Spleen (tissue), 11 donors: ENCODE measurements at regions not wholly inside any gene's neighbourhood (a gene's known extent, or its start where the extent isn't known, plus 50 kb on each side); places are given as distances from the start of the nearest gene placed in this dataset.

Source experiments
- DNase-seq: peaks from one replicate; pipeline ENCODE4 v3.0.0-alpha.2; 2020
- H3K27ac ChIP-seq, 8 donors: fragments of 200-600 bp; sonication (generic) in 7 of 8; 1 replicate in 4 of 8; 2 replicates in 4 of 8; pipeline versions ENCODE4 v1.5.0 to v1.8.0; 2016 to 2021; ENCODE audit warnings: inconsistent platforms in 4 of 8, mild to moderate bottlenecking in 4 of 8, moderate library complexity in 1 of 8
- H3K27me3 ChIP-seq, 7 donors: fragments of 200-600 bp; sonication (generic) in 6 of 7; replicated peaks in 1 of 7; 1 replicate in 4 of 7; 2 replicates in 3 of 7; pipeline versions ENCODE4 v1.5.0 to v1.8.0; 2016 to 2021; ENCODE audit warnings: inconsistent platforms in 3 of 7, mild to moderate bottlenecking in 1 of 7
- H3K36me3 ChIP-seq, 6 donors: fragments of 200-600 bp; sonication (generic) in 5 of 6; 1 replicate in 4 of 6; 2 replicates in 2 of 6; pipeline versions ENCODE4 v1.5.0 to v1.8.0; 2016 to 2021; ENCODE audit warnings: inconsistent platforms in 2 of 6
- H3K4me1 ChIP-seq, 6 donors: fragments of 200-600 bp; sonication (generic) in 5 of 6; 1 replicate in 3 of 6; 2 replicates in 3 of 6; pipeline versions ENCODE4 v1.5.0 to v1.8.0; 2016 to 2021; ENCODE audit warnings: inconsistent platforms in 3 of 6
- H3K4me3 ChIP-seq, 8 donors: fragments of 200-600 bp; sonication (generic) in 7 of 8; 1 replicate in 4 of 8; 2 replicates in 4 of 8; pipeline versions ENCODE4 v1.5.0 to v1.8.0; 2016 to 2021; ENCODE audit warnings: inconsistent platforms in 4 of 8, mild to moderate bottlenecking in 4 of 8, moderate library complexity in 2 of 8
- H3K9me3 ChIP-seq, 8 donors: fragments of 200-600 bp; sonication (generic) in 7 of 8; 1 replicate in 4 of 8; 2 replicates in 4 of 8; pipeline versions ENCODE4 v1.5.0 to v1.8.0; 2016 to 2021; ENCODE audit warnings: inconsistent platforms in 4 of 8
- CTCF ChIP-seq, 11 experiments: fragments of 200-600 bp in 7 of 11; fragments of 450-650 bp in 4 of 11; sonication (generic) in 4 of 11; IDR thresholded peaks in 8 of 11; conservative IDR thresholded peaks in 3 of 11; 1 replicate in 7 of 11; 2 replicates in 4 of 11; pipeline versions ENCODE4 v1.4.0 to v1.8.0; 2016 to 2021; ENCODE audit warnings: antibody characterized with exemption in 11 of 11, inconsistent platforms in 4 of 11, mild to moderate bottlenecking in 1 of 11
- POLR2A ChIP-seq, 3 donors: fragments of 450-650 bp; IDR thresholded peaks; one replicate each; pipeline ENCODE4 v1.5.1; 2017; ENCODE audit warnings: antibody characterized with exemption in 3 of 3, mild to moderate bottlenecking in 1 of 3
- POLR2AphosphoS5 ChIP-seq, 3 donors: sonication (generic); formaldehyde crosslinking; IDR thresholded peaks; one replicate each; pipeline ENCODE4 v1.5.1; 2017; ENCODE audit warnings: antibody characterized with exemption in 3 of 3
- WGBS, 5 donors: extraction: QIAGEN DNeasy Blood & Tissue Kit in 3 of 5; methylation state at CpG; one replicate each; pipeline versions ENCODE4 v1.1.5 to v1.1.7; 2013 to 2018; 5-methylcytosine and 5-hydroxymethylcytosine counted together
- intact Hi-C: fragments of 100-400 bp; cut with DNase I; formaldehyde crosslinking; loops from one replicate; pipeline ENCODE4 v1.15.0; 2023; ENCODE audit warnings: low total_unique reads
- donor health status: healthy with polysubstance abuse.
- donor health status: DM: no; HTN: no; CAD: no; lungs with moderate emphysema.
- donor health status: DM: no; HTN: no; CAD: no.
- donor health status: Bipolar disorder and iron deficiency.
- donor health status: healthy.
- donor health status: DM: no; HTN: no; CAD: no.
- donor health status: DM: yes; HTN: yes; CAD: no.

GRCh38 chr5:4116834-4117233 lies 521.2 kb downstream of the IRX1 start:
- WGBS, 5 donors, result 66 to 82% (median 75%) methylated on average over 3 of the region's 3 CpGs
- no peaks in the 10 kb centered on the region for H3K4me1 ChIP-seq
- H3K36me3 ChIP-seq, result no peaks in the 10 kb centered on the region
- no peak overlapping the region for H3K27ac ChIP-seq
- TF ChIP-seq CTCF (IDR thresholded peaks at IDR 0.05 in 8 of 11, conservative IDR thresholded peaks at IDR 0.05 in 3 of 11) (no peak), POLR2AphosphoS5 (IDR thresholded peaks at IDR 0.05) (no peak), POLR2A (IDR thresholded peaks at IDR 0.05) (no peak)
- H3K4me3 ChIP-seq, result no peak overlapping the region
- no peak for DNase-seq
- peaks cover 0 to 29% (median 5%) of the 10 kb centered on the region in 8 donors for H3K9me3 ChIP-seq
- H3K27me3 ChIP-seq, result no peaks in the 10 kb centered on the region
- intact Hi-C loops, result no loop called here

- H3K27me3 ChIP-seq, result no peaks in the 10 kb centered on the region
- no peaks in the 10 kb centered on the region for H3K4me1 ChIP-seq
- H3K36me3 ChIP-seq, result no peaks in the 10 kb centered on the region
- TF ChIP-seq CTCF (IDR thresholded peaks at IDR 0.05 in 8 of 11, conservative IDR thresholded peaks at IDR 0.05 in 3 of 11), result no peak
- TF ChIP-seq POLR2A (IDR thresholded peaks at IDR 0.05), result no peak
- TF ChIP-seq POLR2AphosphoS5 (IDR thresholded peaks at IDR 0.05), result no peak
- no peak overlapping the region for H3K4me3 ChIP-seq
- intact Hi-C loops, result no loop called here
- DNase-seq, result no peak
- no peak overlapping the region for H3K27ac ChIP-seq
- peaks cover 0 to 51% (median 13%) of the 10 kb centered on the region in 8 donors for H3K9me3 ChIP-seq
- 27 to 70% (median 36%) methylated on average over 7 of the region's 7 CpGs for WGBS, 5 donors
Observed at GRCh38 chr5:4124221-4124970, 528.8 kb downstream of the IRX1 start.

- WGBS, 5 donors, result 89 to 95% (median 91%) methylated on average over 9 of the region's 9 CpGs
- no peak for DNase-seq
- no peak overlapping the region for H3K27ac ChIP-seq
- no peaks in the 10 kb centered on the region for H3K36me3 ChIP-seq
- peaks cover 0 to 36% (median 12%) of the 10 kb centered on the region in 8 donors for H3K9me3 ChIP-seq
- intact Hi-C loops, result no loop called here
- TF ChIP-seq CTCF (IDR thresholded peaks at IDR 0.05 in 8 of 11, conservative IDR thresholded peaks at IDR 0.05 in 3 of 11), result no peak
- TF ChIP-seq POLR2AphosphoS5 (IDR thresholded peaks at IDR 0.05), result no peak
- TF ChIP-seq POLR2A (IDR thresholded peaks at IDR 0.05), result no peak
- H3K4me3 ChIP-seq, result no peak overlapping the region
- H3K4me1 ChIP-seq, result no peaks in the 10 kb centered on the region
- H3K27me3 ChIP-seq, result no peaks in the 10 kb centered on the region
Observed at GRCh38 chr5:4128994-4129393, 533.4 kb downstream of the IRX1 start.

GRCh38 chr5:4129523-4129922 lies 533.9 kb downstream of the IRX1 start:
- Histone ChIP-seq H3K4me3 (no peak overlapping the region), H3K27me3 (no peaks in the 10 kb centered on the region), H3K4me1 (no peaks in the 10 kb centered on the region), H3K9me3 (peaks cover 0 to 36% (median 12%) of the 10 kb centered on the region in 8 donors), H3K27ac (no peak overlapping the region), H3K36me3 (no peaks in the 10 kb centered on the region)
- no peak for TF ChIP-seq CTCF (IDR thresholded peaks at IDR 0.05 in 8 of 11, conservative IDR thresholded peaks at IDR 0.05 in 3 of 11)
- no peak for TF ChIP-seq POLR2AphosphoS5 (IDR thresholded peaks at IDR 0.05)
- TF ChIP-seq POLR2A (IDR thresholded peaks at IDR 0.05), result no peak
- 78 to 92% (median 81%) methylated on average over 7 of the region's 7 CpGs for WGBS, 5 donors
- intact Hi-C loops, result no loop called here
- no peak for DNase-seq
